NAMALWA (cell line): ENCODE measurements at regions not wholly inside any gene's neighbourhood (a gene's known extent, or its start where the extent isn't known, plus 50 kb on each side); places are given as distances from the start of the nearest gene placed in this dataset.

Experiments used
- DNase-seq: peaks from one replicate; pipeline ENCODE4 v3.0.0-alpha.2; 2015; ENCODE audit warnings: low spot score

DNA sequence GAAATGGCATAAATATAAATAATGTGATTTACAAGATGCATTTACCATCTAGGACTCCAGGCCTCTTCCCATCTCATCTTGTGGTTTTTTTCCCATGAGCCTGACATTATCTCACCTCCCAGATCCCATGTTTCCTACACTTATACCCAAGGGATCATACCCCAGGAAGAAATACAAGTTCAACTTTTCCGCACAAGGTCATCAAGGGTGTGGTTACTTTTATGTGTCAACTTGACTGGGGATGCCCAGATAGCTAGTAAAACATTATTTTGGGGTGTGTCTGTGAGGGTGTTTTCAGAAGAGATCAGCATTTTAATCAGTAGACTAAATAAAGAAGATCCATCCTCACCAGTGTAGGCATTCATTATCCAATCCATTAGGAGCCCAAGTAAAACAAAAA, 176.3 kb upstream of the TNFAIP3 start:
- no peak for DNase-seq

DNA sequence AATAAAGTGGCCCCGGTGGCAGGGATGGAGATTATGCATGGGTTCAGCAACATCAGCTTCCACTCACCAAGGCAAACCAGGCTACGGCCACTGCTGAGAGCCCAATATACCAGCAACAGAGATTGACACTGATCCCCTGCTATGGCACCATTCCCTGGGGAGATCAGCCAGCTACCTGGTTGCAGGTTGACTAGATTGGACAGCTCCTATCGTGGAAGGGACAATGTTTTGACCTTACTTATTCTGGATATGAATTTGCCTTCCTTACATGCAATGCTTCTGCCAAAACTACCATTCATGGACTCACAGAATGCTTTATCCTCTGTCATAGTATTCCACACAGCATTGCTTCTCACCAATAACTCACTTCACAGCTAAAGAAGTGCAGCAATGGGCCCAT, 174.8 kb upstream of the TNFAIP3 start:
- DNase-seq: no peak

DNA sequence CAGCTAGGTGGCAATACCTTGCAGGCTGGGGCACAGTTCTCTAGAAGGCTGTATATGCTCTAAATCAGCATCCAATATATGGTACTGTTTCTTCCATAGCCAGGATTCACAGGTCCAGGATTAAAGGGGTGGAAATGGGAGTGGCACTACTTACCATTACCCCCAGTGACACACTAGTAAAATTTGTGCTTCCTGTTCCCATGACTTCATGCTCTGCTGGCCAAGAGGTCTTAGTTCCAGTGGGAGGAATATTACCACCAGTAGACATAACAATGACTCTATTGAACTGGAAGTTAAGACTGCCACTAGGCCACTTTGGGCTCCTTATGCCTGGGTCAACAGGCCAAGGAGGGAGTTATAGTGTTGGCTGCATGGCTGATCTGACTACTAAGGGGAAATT, 174.3 kb upstream of the TNFAIP3 start:
- DNase-seq: no peak

GRCh38 chr6:137693711-137694110, 173.3 kb upstream of the TNFAIP3 start:
- DNase-seq: no peak

- DNase-seq: no peak
Observed at GRCh38 chr6:137696765-137697164, 170.3 kb upstream of the TNFAIP3 start.

DNA sequence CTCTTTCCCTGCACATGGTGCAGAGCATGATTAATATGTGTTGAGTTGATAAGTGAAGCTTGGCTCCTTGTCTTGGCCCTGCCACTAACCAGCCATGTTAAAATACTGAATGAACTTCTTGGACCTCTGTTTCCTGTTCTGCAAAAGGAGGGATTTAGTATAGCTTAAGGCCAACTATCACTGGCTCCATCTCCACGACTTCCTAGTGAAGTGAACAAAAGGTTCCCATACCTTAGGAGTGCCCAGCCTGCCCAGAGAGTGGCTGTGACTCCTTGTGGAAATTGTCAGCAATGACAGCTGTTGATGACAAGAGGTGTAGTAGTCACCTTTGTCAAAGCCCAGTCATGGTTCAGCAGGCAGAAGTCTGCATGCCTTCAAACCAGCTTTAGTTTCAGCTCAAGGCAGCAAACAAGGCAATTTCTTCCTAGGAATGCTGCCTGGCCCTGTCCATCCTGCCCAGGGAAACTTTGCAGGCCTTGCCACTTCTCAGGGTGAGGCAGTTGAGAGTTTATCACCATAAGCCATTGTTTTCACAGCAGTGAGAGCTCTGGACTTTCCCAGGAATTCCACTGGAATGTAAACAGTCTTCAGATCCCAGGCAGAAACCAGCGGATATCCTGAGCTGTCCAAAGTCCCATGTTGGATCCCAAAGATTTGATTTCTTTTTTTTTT, 169.7 kb upstream of the TNFAIP3 start:
- peak; percentile 18 for DNase-seq

DNA sequence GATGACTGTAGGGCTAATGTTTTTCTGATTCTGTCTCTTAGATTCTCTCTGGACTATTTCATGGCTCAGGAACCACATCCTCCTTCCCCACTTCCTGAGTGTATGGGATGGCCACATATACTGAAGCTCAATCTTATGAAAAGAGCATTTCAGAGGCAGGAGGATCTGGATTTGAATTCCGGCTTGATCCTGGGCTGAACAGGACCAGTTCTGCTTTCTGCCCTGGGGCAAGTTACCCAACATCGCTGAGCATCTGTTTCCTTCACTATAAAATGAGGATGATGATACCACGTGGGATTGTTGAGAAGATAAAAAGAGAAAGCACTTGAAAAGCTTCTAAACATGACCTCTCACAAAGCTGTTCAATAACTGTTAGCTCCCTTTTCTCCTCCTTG, 168.4 kb upstream of the TNFAIP3 start:
- no peak for DNase-seq

GRCh38 chr6:137699031-137699683, 167.9 kb upstream of the TNFAIP3 start:
- no peak for DNase-seq

DNA sequence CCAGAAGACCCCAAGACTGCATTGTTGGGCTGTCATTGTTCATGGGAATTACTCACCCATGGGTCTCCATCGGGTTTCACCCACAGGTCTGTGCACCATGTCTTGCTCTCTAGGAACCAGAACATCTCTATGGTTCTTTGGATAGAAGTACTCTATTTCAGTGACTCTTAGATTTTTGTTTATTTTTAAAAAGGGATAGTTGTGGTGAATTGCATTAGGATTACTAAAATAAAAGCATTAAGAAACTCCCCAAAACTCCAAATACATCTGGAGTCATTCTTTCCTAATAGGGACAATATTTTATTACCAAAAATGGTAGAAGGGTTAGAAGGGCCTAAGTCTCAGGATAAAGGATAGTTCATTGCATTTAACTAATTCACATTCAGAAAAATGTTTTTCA, 166.9 kb upstream of the TNFAIP3 start:
- no peak for DNase-seq

DNA sequence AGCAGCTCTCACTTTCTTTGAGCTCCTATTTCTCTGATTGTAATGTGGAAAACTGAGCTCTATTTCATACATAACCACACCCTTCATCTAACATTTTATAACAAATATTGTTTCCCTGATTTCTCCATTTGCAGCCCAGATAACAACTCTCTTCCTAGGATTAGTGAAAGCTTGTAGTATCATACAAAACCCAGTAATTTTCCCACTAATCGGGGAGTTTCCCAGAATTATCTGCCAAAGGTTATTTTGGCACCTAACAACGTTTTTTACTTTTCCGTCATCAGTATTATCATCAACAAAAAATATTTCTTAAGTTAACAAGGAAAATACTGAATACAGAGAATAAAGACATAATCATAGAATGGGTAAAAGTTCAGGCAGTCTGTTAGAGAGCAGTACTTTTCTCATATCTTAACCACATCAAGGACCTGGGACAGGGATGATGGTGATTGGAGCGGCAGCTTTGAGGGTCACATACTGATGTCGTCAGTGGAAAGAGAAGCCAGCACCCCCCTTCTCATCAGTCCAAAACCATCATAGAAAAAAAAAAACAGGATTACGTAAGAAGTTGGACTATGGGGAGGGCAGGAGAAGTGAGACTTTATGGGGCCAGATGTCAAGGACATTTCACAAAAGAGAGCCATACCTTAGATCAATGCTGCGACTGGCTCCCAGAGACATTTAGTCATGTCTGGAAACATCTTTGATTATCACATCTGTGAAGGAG, 166.1 kb upstream of the TNFAIP3 start:
- DNase-seq: no peak

GRCh38 chr6:137701942-137702341, 165.1 kb upstream of the TNFAIP3 start:
- DNase-seq: no peak

DNA sequence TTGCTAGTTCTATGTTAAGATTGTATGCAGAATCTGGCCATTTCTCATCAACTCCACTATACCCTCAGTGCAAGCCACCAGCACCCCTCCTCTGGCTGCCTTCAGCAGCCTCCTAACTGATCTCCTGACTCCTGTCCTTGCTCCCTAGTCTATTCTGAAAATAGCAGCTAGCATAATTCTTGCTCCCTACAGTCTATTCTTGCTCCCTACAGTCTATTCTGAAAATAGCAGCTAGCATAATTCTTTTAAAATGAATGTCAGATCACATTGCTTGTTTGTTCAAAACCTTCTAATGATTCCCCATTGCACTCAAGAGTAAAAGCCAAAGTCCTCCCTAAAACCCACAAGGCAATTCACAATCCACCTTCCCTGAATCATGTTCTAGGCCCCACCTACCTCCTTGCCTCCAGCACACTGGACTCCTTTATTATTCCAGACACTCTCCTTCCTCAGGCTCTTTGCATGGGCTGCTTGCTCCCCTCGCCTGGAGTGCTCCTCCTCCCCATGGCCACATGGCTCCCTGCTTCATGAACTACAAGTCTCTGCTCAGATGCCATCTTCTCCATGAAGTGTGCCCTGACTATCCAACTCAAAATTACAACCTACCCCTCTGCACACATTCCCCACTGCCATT, 164.2 kb upstream of the TNFAIP3 start:
- no peak for DNase-seq

GRCh38 chr6:137704802-137705159, 162.3 kb upstream of the TNFAIP3 start:
- DNase-seq: no peak

- DNase-seq: peak; percentile 82
Observed at GRCh38 chr6:137705160-137706082, 161.6 kb upstream of the TNFAIP3 start.

DNA sequence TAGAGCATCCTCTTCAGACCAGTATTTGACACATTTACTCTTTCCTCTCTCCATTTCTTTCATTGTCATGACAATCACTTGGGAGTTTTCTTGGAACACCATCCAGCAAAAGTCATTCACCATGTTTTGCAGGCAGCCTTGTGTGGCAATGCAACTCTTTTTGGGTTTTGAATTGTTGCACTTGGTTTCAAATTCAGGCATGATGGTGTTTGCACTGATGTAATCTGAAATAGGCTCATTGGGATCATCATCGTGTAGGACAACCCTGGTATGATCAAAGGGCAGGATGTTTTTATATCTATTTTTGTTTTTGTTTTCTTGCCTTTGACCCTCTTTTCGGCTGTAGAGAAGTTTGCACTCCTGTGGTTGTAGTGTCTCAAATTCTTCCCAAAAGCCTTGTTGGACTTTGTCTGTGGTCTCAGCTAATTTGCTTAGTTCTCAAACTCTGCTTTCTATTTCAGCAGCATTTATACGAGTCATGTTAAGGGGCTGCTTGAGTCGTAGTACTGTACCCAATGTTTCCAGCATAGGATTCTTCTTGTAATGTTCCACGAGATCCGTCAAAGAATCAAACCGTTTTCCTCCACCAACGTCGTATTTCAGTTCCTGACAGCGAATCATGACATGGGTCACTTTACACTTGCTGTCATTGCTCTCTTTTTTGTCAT, 160.8 kb upstream of the TNFAIP3 start:
- DNase-seq: no peak

DNA sequence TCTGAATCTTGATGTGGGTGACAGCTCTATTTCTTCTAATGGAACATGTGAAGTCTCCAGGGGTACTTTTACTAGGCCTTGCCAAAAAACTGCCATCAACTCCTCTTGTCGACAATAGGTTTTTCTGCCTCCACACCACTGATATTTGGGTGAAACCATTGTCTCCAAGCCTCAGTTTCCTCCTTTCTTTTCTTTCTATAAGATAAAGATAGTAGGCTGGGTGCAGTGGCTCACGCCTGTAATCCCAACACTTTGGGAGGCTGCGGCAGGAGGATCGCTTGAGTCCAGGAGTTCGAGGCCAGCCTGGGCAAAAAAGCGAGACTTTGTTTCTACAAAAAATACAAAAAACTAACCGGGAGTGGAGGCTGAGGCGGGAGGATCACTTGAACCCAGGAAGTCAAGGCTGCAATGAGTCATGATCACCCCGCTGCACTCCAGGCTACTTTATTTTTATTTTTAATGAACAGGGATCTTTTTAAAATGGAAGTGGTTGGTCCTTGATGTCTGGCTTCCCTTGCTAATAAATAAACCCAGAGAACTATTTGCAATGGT, 159.9 kb upstream of the TNFAIP3 start:
- DNase-seq: no peak

- DNase-seq: peak; percentile 82
Observed at GRCh38 chr6:137707590-137708360, 159.3 kb upstream of the TNFAIP3 start.

DNA sequence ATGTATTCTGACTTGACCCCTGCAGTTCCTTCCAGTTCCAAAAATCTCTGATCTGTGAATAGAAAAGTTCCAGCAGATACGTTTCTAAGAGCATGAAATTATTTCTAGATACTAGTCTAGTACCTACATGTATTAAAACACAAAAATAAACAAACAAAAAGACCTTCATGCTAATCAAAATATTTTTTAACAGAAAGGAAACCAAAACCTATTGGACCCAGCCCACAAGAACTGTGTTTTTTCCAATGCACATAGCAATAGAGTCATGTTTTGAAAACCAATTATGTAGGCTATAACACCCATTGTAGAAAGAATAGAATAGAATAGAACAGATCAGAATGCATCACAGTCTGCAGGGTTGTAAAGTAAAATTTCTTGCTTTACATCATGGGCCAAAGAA, 158.6 kb upstream of the TNFAIP3 start:
- DNase-seq: no peak

DNA sequence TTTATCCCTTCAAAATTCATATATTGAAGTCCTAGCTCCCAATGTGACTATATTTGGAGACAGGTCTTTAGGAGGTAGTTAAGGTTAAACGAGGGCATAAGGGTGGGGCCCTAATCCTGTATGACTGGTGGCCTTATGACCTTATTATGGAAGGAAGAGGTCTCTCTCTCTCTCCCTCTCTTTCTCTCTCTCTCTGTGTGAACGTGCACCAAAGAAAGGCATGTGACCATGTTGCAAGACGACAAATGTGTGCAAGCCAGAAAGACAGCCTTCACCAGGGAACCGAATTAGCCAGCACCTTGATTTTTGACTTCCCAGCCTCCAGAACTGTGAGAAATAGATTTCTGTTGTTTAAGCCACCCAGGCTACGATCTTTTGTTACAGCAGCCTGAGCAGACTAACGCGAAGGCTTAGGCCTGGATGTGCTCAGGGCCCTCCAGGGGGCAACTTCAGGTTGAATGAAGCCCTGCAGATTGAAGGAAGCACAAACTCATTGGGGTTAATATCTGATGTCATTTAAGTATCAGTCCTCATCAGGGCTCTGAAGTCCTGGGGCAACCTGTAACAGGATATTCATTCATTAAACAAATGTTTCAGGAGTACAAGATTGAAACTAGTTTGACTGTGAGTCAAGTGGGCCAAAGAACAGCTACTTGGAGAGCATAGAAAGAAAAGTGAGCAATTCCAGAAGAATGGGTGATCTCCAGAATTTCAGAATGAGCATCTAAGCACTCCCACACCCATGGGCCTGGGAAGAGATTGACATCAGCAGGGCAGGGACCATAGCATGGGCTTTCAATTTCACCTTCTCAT, 157.4 kb upstream of the TNFAIP3 start:
- DNase-seq: no peak
